H9 (cell line): ENCODE measurements at regions not wholly inside any gene's neighbourhood (a gene's known extent, or its start where the extent isn't known, plus 50 kb on each side); places are given as distances from the start of the nearest gene placed in this dataset.

Experiments
- DNase-seq: peaks from one replicate; pipeline ENCODE4 v3.0.0-alpha.2; 2017
- H2AFZ ChIP-seq: one replicate; pipeline ENCODE4 v1.6.1; 2013; ENCODE audit warnings: mild to moderate bottlenecking, low read length, control low read depth, moderate library complexity
- H2AK5ac ChIP-seq: 2 replicates; pipeline ENCODE4 v1.6.1; 2013; ENCODE audit warnings: low read length, control low read depth, mixed read lengths; ENCODE audit not compliant: insufficient read length
- H2BK120ac ChIP-seq: one replicate; pipeline ENCODE4 v1.6.1; 2013; ENCODE audit warnings: low read depth, mild to moderate bottlenecking, low read length, control low read depth, inconsistent platforms; ENCODE audit not compliant: poor library complexity, severe bottlenecking
- H2BK12ac ChIP-seq: 2 replicates; pipeline ENCODE4 v1.6.1; 2013; ENCODE audit warnings: low read length, control low read depth, mixed read lengths, low read depth; ENCODE audit not compliant: insufficient read length
- H2BK15ac ChIP-seq: 2 replicates; pipeline ENCODE4 v1.6.1; 2013; ENCODE audit warnings: low read depth, low read length, control low read depth
- H2BK20ac ChIP-seq: one replicate; pipeline ENCODE4 v1.6.1; 2013; ENCODE audit warnings: low read depth, mild to moderate bottlenecking, low read length, control low read depth, inconsistent platforms; ENCODE audit not compliant: poor library complexity, severe bottlenecking
- H2BK5ac ChIP-seq: 2 replicates; pipeline ENCODE4 v1.6.1; 2013; ENCODE audit warnings: low read length, control low read depth, mixed read lengths; ENCODE audit not compliant: insufficient read length
- H3K14ac ChIP-seq: 2 replicates; pipeline ENCODE4 v1.6.1; 2013; ENCODE audit warnings: low read length, control low read depth; ENCODE audit not compliant: insufficient read depth
- H3K18ac ChIP-seq: 2 replicates; pipeline ENCODE4 v1.6.1; 2013; ENCODE audit warnings: low read depth, mild to moderate bottlenecking, mixed read lengths, low read length, control low read depth; ENCODE audit not compliant: insufficient read length
- H3K23ac ChIP-seq: 2 replicates; pipeline ENCODE4 v1.6.1; 2013; ENCODE audit warnings: low read length, control low read depth, mixed read lengths, low read depth; ENCODE audit not compliant: insufficient read length
- H3K23me2 ChIP-seq: 2 replicates; pipeline ENCODE4 v1.6.1; 2013; ENCODE audit warnings: low read depth, mild to moderate bottlenecking, mixed read lengths, low read length, control low read depth; ENCODE audit not compliant: insufficient read length, poor library complexity, severe bottlenecking
- H3K27ac ChIP-seq: 2 replicates; pipeline ENCODE4 v1.5.1; 2013; ENCODE audit warnings: low read length, control low read depth, mixed read lengths, low read depth; ENCODE audit not compliant: insufficient read length
- H3K27me3 ChIP-seq: 2 replicates; pipeline ENCODE4 v1.6.1; 2013; ENCODE audit warnings: low read length, control low read depth, inconsistent platforms; ENCODE audit not compliant: insufficient read depth
- H3K4ac ChIP-seq: 2 replicates; pipeline ENCODE4 v1.6.1; 2013; ENCODE audit warnings: low read depth, mild to moderate bottlenecking, control low read depth, inconsistent platforms, low read length, moderate library complexity
- H3K4me1 ChIP-seq: 2 replicates; pipeline ENCODE4 v1.6.1; 2013; ENCODE audit warnings: low read length, control low read depth, inconsistent platforms; ENCODE audit not compliant: insufficient read depth
- H3K4me2 ChIP-seq: 2 replicates; pipeline ENCODE4 v1.6.1; 2013; ENCODE audit warnings: low read length, control low read depth, mixed read lengths; ENCODE audit not compliant: insufficient read length, insufficient read depth
- H3K56ac ChIP-seq: 2 replicates; pipeline ENCODE4 v1.6.1; 2013; ENCODE audit warnings: low read depth, mild to moderate bottlenecking, mixed read lengths, low read length, control low read depth; ENCODE audit not compliant: insufficient read length
- H3K79me1 ChIP-seq: 2 replicates; pipeline ENCODE4 v1.6.1; 2013; ENCODE audit warnings: low read depth, mild to moderate bottlenecking, moderate library complexity, low read length, control low read depth, inconsistent platforms; ENCODE audit not compliant: insufficient read depth, poor library complexity, severe bottlenecking
- H3K79me2 ChIP-seq: 2 replicates; pipeline ENCODE4 v1.6.1; 2013; ENCODE audit warnings: low read length, control low read depth, inconsistent platforms; ENCODE audit not compliant: insufficient read depth
- H3K9ac ChIP-seq: 2 replicates; pipeline ENCODE4 v1.6.1; 2013; ENCODE audit warnings: low read length, control low read depth, mixed read lengths; ENCODE audit not compliant: insufficient read length; ENCODE audit errors: extremely low read depth
- H3K9me3 ChIP-seq: one replicate; pipeline ENCODE4 v1.6.1; 2013; ENCODE audit warnings: low read depth, low read length, inconsistent platforms; ENCODE audit not compliant: control insufficient read depth
- H3T11ph ChIP-seq: one replicate; pipeline ENCODE4 v1.6.1; 2013; ENCODE audit warnings: mild to moderate bottlenecking, low read length, control low read depth, inconsistent platforms
- H4K20me1 ChIP-seq: one replicate; pipeline ENCODE4 v1.6.1; 2013; ENCODE audit not compliant: control insufficient read depth, insufficient read length, insufficient read depth
- H4K5ac ChIP-seq: 2 replicates; pipeline ENCODE4 v1.6.1; 2013; ENCODE audit warnings: low read depth, mild to moderate bottlenecking, mixed read lengths, low read length, control low read depth; ENCODE audit not compliant: insufficient read length
- H4K8ac ChIP-seq: replicated peaks from 2 replicates; pipeline ENCODE4 v1.6.1; 2013; ENCODE audit warnings: low read length, control low read depth, mixed read lengths, low read depth; ENCODE audit not compliant: insufficient read length
- H4K91ac ChIP-seq: 2 replicates; pipeline ENCODE4 v1.6.1; 2013; ENCODE audit warnings: low read depth, mild to moderate bottlenecking, moderate library complexity, mixed read lengths, low read length, control low read depth; ENCODE audit not compliant: insufficient read length
- H3K27ac Mint-ChIP-seq, 3 experiments: 2 replicates in 2 of 3; 3 replicates in 1 of 3; pipeline ENCODE4 v1.8.0; 2020 to 2021; ENCODE audit warnings: mixed read lengths in 3 of 3, mild to moderate bottlenecking in 1 of 3, moderate library complexity in 1 of 3
- H3K27me3 Mint-ChIP-seq: 2 replicates; pipeline ENCODE4 v1.8.0; 2021; ENCODE audit warnings: low read depth, mild to moderate bottlenecking, moderate library complexity, mixed read lengths
- H3K36me3 Mint-ChIP-seq, 3 experiments: 2 replicates in 2 of 3; 3 replicates in 1 of 3; pipeline ENCODE4 v1.8.0; 2020 to 2021; ENCODE audit warnings: low read depth in 3 of 3, mixed read lengths in 3 of 3; ENCODE audit not compliant: insufficient read depth in 1 of 3
- H3K4me1 Mint-ChIP-seq, 2 experiments: 2 replicates each; pipeline ENCODE4 v1.8.0; 2020; ENCODE audit warnings: mixed read lengths in 2 of 2
- H3K4me3 Mint-ChIP-seq, 2 experiments: 2 replicates in 1 of 2; 3 replicates in 1 of 2; pipeline ENCODE4 v1.8.0; 2020 to 2021; ENCODE audit warnings: mild to moderate bottlenecking in 2 of 2, mixed read lengths in 2 of 2, moderate library complexity in 1 of 2
- H3K9me3 Mint-ChIP-seq, 2 experiments: 2 replicates in 1 of 2; 3 replicates in 1 of 2; pipeline ENCODE4 v1.8.0; 2020; ENCODE audit warnings: mild to moderate bottlenecking in 2 of 2, mixed read lengths in 2 of 2, moderate library complexity in 1 of 2
- WGBS: extraction: QIAGEN DNeasy Blood & Tissue Kit; methylation state at CpG from one replicate; pipeline ENCODE4 v1.1.7; 2013; ENCODE audit warnings: missing lambda C conversion rate, low lambda C conversion rate, mixed read lengths; ENCODE audit not compliant: insufficient read length; ENCODE audit errors: extremely low coverage; 5-methylcytosine and 5-hydroxymethylcytosine counted together
- TF ChIP-seq, protein P1 (sequence below): fragments of 200-600 bp; sonication (generic); conservative IDR thresholded peaks from 3 replicates; pipeline ENCODE4 v1.8.0; 2021; ENCODE audit warnings: antibody characterized with exemption, mild to moderate bottlenecking

GRCh38 chr5:74992791-74993190 lies 59.6 kb downstream of the GCNT4 start:
- Histone ChIP-seq H2BK5ac (no peak overlapping the region), H4K8ac (no peak overlapping the region), H2AFZ (no peak overlapping the region), H3K56ac (no peak overlapping the region), H3K79me2 (no peaks in the 10 kb centered on the region), H3K27me3 (no peaks in the 10 kb centered on the region), H2BK20ac (no peak overlapping the region), H3K27ac (no peak overlapping the region), H3K9me3 (no peaks in the 10 kb centered on the region), H3T11ph (no peak overlapping the region), H3K18ac (no peak overlapping the region), H2BK12ac (no peak overlapping the region), H4K91ac (no peak overlapping the region), H3K79me1 (no peaks in the 10 kb centered on the region), H2AK5ac (no peak overlapping the region), H2BK120ac (no peak overlapping the region), H2BK15ac (no peak overlapping the region), H4K20me1 (no peaks in the 10 kb centered on the region), H3K4ac (no peak overlapping the region), H3K4me1 (no peaks in the 10 kb centered on the region), H4K5ac (no peak overlapping the region), H3K23ac (no peak overlapping the region), H3K23me2 (no peaks in the 10 kb centered on the region), H3K14ac (no peak overlapping the region), H3K9ac (no peak overlapping the region), H3K4me2 (no peak overlapping the region)
- Mint-ChIP-seq H3K27ac (no peak overlapping the region), H3K27me3 (no peaks in the 10 kb centered on the region), H3K4me1 (no peaks in the 10 kb centered on the region), H3K9me3 (peaks cover 8% of the 10 kb centered on the region in 2 experiments), H3K4me3 (no peak overlapping the region), H3K36me3 (peaks cover 0 to 7% (median 3%) of the 10 kb centered on the region in 3 experiments; a peak in 2 of 7 replicates)
- WGBS = no CpG with 5 or more reads among the region's 4 CpGs
- TF ChIP-seq, protein P1, sequence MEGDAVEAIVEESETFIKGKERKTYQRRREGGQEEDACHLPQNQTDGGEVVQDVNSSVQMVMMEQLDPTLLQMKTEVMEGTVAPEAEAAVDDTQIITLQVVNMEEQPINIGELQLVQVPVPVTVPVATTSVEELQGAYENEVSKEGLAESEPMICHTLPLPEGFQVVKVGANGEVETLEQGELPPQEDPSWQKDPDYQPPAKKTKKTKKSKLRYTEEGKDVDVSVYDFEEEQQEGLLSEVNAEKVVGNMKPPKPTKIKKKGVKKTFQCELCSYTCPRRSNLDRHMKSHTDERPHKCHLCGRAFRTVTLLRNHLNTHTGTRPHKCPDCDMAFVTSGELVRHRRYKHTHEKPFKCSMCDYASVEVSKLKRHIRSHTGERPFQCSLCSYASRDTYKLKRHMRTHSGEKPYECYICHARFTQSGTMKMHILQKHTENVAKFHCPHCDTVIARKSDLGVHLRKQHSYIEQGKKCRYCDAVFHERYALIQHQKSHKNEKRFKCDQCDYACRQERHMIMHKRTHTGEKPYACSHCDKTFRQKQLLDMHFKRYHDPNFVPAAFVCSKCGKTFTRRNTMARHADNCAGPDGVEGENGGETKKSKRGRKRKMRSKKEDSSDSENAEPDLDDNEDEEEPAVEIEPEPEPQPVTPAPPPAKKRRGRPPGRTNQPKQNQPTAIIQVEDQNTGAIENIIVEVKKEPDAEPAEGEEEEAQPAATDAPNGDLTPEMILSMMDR = no peak
- DNase-seq = no peak
